ENCODE measurements at regions not wholly inside any gene's neighbourhood (a gene's known extent, or its start where the extent isn't known, plus 50 kb on each side); places are given as distances from the start of the nearest gene placed in this dataset.

DNA sequence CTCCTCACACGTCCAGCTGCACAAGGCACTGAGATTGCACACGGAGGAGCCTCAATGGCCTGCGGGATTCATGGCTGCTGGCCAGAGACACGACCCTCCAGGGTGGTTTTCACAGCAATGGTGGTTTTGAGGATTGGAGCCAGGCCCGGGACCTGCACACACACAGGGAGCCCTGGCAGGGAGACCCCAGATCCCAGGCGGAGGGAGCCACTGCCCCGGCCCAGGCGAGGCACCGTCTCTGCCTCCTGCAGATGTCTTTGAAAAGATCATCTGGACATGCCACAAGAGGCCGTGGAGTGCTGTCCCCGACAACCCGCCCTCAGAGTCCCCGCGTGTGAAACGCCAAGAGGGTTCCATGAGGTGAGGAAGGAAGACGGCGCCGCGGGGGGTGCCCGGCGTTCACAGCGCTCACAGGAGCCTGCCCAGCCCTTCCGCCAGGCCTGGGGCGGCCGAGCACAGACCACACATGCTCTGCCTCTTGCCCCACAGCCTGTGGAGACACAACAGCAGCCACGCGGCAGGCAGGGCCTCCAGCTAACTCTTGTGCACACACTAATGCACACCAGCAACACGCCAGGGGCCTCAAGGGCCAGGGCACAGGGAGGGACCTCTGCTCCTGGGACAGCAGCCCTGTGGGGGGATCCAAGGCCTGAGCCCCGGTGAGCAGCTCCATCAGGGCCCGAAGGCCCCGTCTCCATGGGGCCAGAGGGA is 72.8 kb upstream of the CTDP1 start:
- TF ChIP-seq, protein P1, sequence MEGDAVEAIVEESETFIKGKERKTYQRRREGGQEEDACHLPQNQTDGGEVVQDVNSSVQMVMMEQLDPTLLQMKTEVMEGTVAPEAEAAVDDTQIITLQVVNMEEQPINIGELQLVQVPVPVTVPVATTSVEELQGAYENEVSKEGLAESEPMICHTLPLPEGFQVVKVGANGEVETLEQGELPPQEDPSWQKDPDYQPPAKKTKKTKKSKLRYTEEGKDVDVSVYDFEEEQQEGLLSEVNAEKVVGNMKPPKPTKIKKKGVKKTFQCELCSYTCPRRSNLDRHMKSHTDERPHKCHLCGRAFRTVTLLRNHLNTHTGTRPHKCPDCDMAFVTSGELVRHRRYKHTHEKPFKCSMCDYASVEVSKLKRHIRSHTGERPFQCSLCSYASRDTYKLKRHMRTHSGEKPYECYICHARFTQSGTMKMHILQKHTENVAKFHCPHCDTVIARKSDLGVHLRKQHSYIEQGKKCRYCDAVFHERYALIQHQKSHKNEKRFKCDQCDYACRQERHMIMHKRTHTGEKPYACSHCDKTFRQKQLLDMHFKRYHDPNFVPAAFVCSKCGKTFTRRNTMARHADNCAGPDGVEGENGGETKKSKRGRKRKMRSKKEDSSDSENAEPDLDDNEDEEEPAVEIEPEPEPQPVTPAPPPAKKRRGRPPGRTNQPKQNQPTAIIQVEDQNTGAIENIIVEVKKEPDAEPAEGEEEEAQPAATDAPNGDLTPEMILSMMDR (conservative IDR thresholded peaks at IDR 0.05; ENCODE audit: control insufficient read depth, insufficient read depth, low read depth, low read length): no peak
- no peak for DNase-seq (ENCODE audit: low read depth)

DNA sequence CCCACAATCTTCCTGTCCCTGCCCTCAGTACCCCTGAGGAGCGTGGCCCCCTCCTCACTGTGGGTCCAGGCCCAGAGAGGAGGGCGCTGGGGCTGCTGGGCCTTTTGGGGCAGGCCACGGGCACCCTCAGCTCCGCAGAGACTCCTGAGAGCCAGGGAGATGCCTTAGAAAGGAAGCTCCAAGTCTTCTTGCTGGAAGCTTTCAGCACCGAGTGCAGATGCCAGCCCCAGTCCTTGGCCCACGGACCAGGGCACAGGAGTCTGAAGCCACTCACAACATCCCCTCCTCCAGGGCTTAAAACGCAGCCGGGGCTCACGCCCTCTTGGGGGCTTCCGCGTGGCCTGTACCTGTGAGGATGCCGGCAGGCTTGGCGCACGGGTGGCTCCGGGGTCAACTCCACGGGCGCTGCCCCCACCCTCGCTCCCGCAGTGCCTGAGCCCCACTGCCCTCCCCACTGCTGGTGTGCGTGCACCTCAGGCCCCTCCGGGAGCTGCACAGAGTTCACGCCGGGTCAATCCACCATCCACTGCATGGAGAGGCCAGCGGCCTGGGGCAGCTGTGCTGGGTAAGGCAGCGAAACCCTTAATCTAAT is 72.1 kb upstream of the CTDP1 start:
- TF ChIP-seq, protein P1 (conservative IDR thresholded peaks at IDR 0.05; ENCODE audit: control insufficient read depth, insufficient read depth, low read depth, low read length): no peak
- DNase-seq (ENCODE audit: low read depth): no peak
- no peak overlapping the region for H3K4me3 ChIP-seq (ENCODE audit: control insufficient read depth, low read depth, low read length)

More for the DNA sequence above, 72.8 kb upstream of the CTDP1 start:
- H3K4me3 ChIP-seq (ENCODE audit: control insufficient read depth, low read depth, low read length): no peak overlapping the region

DNA sequence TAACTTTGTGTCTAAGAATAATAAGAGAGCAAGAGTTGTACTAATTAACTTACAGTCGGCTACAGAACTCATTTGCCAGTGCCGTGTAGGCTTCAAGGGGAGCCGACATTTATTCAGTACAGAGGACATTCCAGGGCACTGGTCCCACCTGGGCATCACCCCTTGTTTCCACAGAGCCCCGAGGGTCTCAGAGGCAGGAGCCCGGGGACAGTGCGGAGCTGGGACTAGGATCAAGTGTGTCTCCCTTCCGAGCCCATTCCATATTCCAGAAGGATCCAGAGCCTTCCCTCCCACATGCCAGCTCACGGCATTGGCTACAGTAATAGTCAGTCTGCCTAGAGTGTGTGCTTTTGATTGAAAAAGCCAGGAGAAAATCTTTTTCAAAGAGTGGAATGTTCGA is 71.5 kb upstream of the CTDP1 start:
- H3K4me3 ChIP-seq (ENCODE audit: control insufficient read depth, low read depth, low read length): no peak overlapping the region
- no peak for DNase-seq (ENCODE audit: low read depth)
- TF ChIP-seq, protein P1 (conservative IDR thresholded peaks at IDR 0.05; ENCODE audit: control insufficient read depth, insufficient read depth, low read depth, low read length): no peak

DNA sequence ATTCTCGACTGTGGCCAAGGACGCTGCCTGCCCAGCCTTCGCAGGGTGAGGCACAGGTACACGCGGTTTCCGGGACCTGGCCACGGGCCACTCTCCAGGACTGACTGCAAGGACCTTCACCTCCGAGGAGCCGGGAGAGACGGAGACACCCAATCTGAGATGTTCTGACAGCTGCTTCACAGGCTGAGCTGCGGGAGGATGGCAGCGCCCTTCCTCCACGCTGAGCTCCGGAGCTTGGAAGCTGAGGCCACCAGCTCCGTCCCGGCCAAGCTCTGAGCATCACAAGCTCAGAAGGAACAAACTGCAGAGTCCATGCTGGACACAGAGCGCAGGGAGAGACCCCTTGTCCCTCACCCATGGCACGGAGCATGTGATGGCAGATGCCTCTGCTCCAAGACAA is 71.1 kb upstream of the CTDP1 start:
- H3K4me3 ChIP-seq (ENCODE audit: control insufficient read depth, low read depth, low read length): no peak overlapping the region
- TF ChIP-seq, protein P1 (conservative IDR thresholded peaks at IDR 0.05; ENCODE audit: control insufficient read depth, insufficient read depth, low read depth, low read length): no peak

DNA sequence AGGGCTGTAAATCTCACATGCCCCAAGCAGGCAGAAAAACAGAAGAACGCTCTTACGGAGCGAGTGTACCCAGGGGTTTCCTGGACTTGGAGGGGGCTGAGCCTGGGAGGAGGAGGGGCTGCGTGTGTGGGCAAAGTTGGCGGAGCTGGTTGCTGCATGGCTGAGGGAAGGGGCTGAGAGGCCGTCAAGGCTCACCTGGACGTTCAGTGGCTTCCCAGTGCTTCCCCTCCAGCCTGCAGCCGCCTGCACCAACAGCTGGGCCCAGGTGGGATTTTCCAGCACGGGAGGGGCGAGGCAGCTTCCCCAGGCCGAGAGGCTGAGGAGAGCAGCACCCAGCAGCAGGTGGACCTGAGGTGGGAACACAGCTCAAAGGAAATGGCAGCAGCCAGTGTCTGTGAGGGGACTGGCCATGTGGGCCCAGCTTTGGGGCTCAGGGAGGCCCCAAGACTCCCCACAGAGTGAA is 70.6 kb upstream of the CTDP1 start:
- no peak for DNase-seq (ENCODE audit: low read depth)
- H3K4me3 ChIP-seq (ENCODE audit: control insufficient read depth, low read depth, low read length): no peak overlapping the region
- TF ChIP-seq, protein P1 (conservative IDR thresholded peaks at IDR 0.05; ENCODE audit: control insufficient read depth, insufficient read depth, low read depth, low read length): no peak

More for the DNA sequence above, 71.1 kb upstream of the CTDP1 start:
- DNase-seq (ENCODE audit: low read depth): no peak

GRCh38 chr18:79609841-79610281 is 69.7 kb upstream of the CTDP1 start:
- TF ChIP-seq, protein P1 (conservative IDR thresholded peaks at IDR 0.05; ENCODE audit: control insufficient read depth, insufficient read depth, low read depth, low read length): no peak
- DNase-seq (ENCODE audit: low read depth): no peak
- H3K4me3 ChIP-seq (ENCODE audit: control insufficient read depth, low read depth, low read length): no peak overlapping the region

All from fibroblast of mammary gland (primary cell).